ENCODE measurements at regions not wholly inside any gene's neighbourhood (a gene's known extent, or its start where the extent isn't known, plus 50 kb on each side); places are given as distances from the start of the nearest gene placed in this dataset.

DNA sequence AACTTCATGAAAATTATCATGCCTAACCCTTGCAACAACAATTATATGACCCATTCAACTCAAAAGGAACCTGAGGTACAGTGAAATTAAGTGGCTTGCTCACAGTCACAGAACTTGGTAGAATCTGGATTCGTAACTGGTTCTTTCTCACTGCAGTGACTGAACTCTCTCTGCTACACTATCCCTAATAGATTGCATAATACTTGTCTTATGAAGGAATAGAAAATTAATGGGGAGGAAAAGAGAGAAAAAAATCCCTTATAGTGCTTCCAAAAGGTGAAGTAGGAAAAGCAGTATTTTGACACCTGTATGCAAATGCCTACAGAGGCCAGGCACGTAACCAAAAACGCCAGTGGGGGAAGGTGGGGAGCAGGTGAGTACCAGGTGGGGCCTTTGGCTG, 186.6 kb downstream of the LY86 start:
- TF ChIP-seq, protein P1, sequence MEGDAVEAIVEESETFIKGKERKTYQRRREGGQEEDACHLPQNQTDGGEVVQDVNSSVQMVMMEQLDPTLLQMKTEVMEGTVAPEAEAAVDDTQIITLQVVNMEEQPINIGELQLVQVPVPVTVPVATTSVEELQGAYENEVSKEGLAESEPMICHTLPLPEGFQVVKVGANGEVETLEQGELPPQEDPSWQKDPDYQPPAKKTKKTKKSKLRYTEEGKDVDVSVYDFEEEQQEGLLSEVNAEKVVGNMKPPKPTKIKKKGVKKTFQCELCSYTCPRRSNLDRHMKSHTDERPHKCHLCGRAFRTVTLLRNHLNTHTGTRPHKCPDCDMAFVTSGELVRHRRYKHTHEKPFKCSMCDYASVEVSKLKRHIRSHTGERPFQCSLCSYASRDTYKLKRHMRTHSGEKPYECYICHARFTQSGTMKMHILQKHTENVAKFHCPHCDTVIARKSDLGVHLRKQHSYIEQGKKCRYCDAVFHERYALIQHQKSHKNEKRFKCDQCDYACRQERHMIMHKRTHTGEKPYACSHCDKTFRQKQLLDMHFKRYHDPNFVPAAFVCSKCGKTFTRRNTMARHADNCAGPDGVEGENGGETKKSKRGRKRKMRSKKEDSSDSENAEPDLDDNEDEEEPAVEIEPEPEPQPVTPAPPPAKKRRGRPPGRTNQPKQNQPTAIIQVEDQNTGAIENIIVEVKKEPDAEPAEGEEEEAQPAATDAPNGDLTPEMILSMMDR (conservative IDR thresholded peaks at IDR 0.05; ENCODE audit: low read depth in 2 of 2) = no peak
- TF ChIP-seq EZH2phosphoT487 (IDR thresholded peaks at IDR 0.05; ENCODE audit: unreplicated experiment) (no peak), POLR2AphosphoS5 (IDR thresholded peaks at IDR 0.05; ENCODE audit: low read depth) (no peak), EZH2 (IDR thresholded peaks at IDR 0.05; ENCODE audit: low read depth, unreplicated experiment) (no peak), STAT1 (IDR thresholded peaks at IDR 0.05; ENCODE audit: unreplicated experiment) (no peak), CREB1 (CRISPR knock-in tag; IDR thresholded peaks at IDR 0.05; ENCODE audit: low read depth) (no peak), NANOG (IDR thresholded peaks at IDR 0.05; ENCODE audit: borderline replicate concordance) (no peak), ETS1 (IDR thresholded peaks at IDR 0.05) (no peak)
- TF ChIP-seq, protein P2, sequence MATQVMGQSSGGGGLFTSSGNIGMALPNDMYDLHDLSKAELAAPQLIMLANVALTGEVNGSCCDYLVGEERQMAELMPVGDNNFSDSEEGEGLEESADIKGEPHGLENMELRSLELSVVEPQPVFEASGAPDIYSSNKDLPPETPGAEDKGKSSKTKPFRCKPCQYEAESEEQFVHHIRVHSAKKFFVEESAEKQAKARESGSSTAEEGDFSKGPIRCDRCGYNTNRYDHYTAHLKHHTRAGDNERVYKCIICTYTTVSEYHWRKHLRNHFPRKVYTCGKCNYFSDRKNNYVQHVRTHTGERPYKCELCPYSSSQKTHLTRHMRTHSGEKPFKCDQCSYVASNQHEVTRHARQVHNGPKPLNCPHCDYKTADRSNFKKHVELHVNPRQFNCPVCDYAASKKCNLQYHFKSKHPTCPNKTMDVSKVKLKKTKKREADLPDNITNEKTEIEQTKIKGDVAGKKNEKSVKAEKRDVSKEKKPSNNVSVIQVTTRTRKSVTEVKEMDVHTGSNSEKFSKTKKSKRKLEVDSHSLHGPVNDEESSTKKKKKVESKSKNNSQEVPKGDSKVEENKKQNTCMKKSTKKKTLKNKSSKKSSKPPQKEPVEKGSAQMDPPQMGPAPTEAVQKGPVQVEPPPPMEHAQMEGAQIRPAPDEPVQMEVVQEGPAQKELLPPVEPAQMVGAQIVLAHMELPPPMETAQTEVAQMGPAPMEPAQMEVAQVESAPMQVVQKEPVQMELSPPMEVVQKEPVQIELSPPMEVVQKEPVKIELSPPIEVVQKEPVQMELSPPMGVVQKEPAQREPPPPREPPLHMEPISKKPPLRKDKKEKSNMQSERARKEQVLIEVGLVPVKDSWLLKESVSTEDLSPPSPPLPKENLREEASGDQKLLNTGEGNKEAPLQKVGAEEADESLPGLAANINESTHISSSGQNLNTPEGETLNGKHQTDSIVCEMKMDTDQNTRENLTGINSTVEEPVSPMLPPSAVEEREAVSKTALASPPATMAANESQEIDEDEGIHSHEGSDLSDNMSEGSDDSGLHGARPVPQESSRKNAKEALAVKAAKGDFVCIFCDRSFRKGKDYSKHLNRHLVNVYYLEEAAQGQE (IDR thresholded peaks at IDR 0.05; ENCODE audit: unreplicated experiment) = no peak
- TF ChIP-seq, protein P3, sequence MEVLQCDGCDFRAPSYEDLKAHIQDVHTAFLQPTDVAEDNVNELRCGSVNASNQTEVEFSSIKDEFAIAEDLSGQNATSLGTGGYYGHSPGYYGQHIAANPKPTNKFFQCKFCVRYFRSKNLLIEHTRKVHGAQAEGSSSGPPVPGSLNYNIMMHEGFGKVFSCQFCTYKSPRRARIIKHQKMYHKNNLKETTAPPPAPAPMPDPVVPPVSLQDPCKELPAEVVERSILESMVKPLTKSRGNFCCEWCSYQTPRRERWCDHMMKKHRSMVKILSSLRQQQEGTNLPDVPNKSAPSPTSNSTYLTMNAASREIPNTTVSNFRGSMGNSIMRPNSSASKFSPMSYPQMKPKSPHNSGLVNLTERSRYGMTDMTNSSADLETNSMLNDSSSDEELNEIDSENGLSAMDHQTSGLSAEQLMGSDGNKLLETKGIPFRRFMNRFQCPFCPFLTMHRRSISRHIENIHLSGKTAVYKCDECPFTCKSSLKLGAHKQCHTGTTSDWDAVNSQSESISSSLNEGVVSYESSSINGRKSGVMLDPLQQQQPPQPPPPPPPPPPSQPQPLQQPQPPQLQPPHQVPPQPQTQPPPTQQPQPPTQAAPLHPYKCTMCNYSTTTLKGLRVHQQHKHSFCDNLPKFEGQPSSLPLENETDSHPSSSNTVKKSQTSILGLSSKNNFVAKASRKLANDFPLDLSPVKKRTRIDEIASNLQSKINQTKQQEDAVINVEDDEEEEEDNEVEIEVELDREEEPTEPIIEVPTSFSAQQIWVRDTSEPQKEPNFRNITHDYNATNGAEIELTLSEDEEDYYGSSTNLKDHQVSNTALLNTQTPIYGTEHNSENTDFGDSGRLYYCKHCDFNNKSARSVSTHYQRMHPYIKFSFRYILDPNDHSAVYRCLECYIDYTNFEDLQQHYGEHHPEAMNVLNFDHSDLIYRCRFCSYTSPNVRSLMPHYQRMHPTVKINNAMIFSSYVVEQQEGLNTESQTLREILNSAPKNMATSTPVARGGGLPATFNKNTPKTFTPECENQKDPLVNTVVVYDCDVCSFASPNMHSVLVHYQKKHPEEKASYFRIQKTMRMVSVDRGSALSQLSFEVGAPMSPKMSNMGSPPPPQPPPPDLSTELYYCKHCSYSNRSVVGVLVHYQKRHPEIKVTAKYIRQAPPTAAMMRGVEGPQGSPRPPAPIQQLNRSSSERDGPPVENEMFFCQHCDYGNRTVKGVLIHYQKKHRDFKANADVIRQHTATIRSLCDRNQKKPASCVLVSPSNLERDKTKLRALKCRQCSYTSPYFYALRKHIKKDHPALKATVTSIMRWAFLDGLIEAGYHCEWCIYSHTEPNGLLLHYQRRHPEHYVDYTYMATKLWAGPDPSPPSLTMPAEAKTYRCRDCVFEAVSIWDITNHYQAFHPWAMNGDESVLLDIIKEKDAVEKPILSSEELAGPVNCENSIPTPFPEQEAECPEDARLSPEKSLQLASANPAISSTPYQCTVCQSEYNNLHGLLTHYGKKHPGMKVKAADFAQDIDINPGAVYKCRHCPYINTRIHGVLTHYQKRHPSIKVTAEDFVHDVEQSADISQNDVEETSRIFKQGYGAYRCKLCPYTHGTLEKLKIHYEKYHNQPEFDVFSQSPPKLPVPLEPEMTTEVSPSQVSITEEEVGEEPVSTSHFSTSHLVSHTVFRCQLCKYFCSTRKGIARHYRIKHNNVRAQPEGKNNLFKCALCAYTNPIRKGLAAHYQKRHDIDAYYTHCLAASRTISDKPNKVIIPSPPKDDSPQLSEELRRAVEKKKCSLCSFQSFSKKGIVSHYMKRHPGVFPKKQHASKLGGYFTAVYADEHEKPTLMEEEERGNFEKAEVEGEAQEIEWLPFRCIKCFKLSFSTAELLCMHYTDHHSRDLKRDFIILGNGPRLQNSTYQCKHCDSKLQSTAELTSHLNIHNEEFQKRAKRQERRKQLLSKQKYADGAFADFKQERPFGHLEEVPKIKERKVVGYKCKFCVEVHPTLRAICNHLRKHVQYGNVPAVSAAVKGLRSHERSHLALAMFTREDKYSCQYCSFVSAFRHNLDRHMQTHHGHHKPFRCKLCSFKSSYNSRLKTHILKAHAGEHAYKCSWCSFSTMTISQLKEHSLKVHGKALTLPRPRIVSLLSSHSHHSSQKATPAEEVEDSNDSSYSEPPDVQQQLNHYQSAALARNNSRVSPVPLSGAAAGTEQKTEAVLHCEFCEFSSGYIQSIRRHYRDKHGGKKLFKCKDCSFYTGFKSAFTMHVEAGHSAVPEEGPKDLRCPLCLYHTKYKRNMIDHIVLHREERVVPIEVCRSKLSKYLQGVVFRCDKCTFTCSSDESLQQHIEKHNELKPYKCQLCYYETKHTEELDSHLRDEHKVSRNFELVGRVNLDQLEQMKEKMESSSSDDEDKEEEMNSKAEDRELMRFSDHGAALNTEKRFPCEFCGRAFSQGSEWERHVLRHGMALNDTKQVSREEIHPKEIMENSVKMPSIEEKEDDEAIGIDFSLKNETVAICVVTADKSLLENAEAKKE (CRISPR knock-in tag; IDR thresholded peaks at IDR 0.05) = no peak
